Adrenal gland (tissue), 9 donors: ENCODE measurements at regions not wholly inside any gene's neighbourhood (a gene's known extent, or its start where the extent isn't known, plus 50 kb on each side); places are given as distances from the start of the nearest gene placed in this dataset.

Experiments used
- DNase-seq, 7 donors: peaks; one replicate each; pipeline ENCODE4 v3.0.0-alpha.2; 2019 to 2020
- H3K27ac ChIP-seq, 5 donors: fragments of 200-600 bp; sonication (generic) in 4 of 5; 1 replicate in 3 of 5; 2 replicates in 2 of 5; pipeline versions ENCODE4 v1.5.1 to v1.8.0; 2016 to 2020; ENCODE audit warnings: mild to moderate bottlenecking in 1 of 5
- H3K27me3 ChIP-seq: fragments of 200-600 bp; 2 replicates; pipeline ENCODE4 v1.8.0; 2021
- H3K36me3 ChIP-seq, 2 donors: fragments of 200-600 bp; replicated peaks in 1 of 2; 1 replicate in 1 of 2; 2 replicates in 1 of 2; pipeline versions ENCODE4 v1.5.1 to v1.8.0; 2018 to 2022
- H3K4me1 ChIP-seq, 2 donors: fragments of 200-600 bp; replicated peaks in 1 of 2; 1 replicate in 1 of 2; 2 replicates in 1 of 2; pipeline versions ENCODE4 v1.5.1 to v1.8.0; 2018 to 2021
- H3K4me3 ChIP-seq, 4 donors: fragments of 200-600 bp; sonication (generic) in 3 of 4; one replicate each; pipeline ENCODE4 v1.5.1; 2016 to 2018
- H3K9me3 ChIP-seq, 3 donors: fragments of 200-600 bp; sonication (generic) in 1 of 3; replicated peaks in 1 of 3; 1 replicate in 2 of 3; 2 replicates in 1 of 3; pipeline versions ENCODE4 v1.5.1 to v1.8.0; 2016 to 2021
- POLR2A ChIP-seq, 2 donors: fragments of 450-650 bp; IDR thresholded peaks; one replicate each; pipeline ENCODE4 v1.6.1; 2017; ENCODE audit warnings: antibody characterized with exemption in 2 of 2, mild to moderate bottlenecking in 2 of 2, moderate library complexity in 1 of 2
- WGBS, 4 donors: extraction: QIAGEN DNeasy Blood & Tissue Kit in 2 of 4; methylation state at CpG; one replicate each; pipeline versions ENCODE4 v1.1.5 to v1.1.7; 2013 to 2017; 5-methylcytosine and 5-hydroxymethylcytosine counted together
- intact Hi-C, 2 donors: fragments of 100-400 bp; cut with DNase I; formaldehyde crosslinking; loops; one replicate each; pipeline versions ENCODE4 v1.14.1 to v1.15.0; 2022 to 2023
- TF ChIP-seq, protein P1 (sequence below), 6 experiments: fragments of 450-650 bp in 4 of 6; fragments of 200-600 bp in 2 of 6; sonication (generic) in 1 of 6; IDR thresholded peaks; 1 replicate in 5 of 6; 2 replicates in 1 of 6; pipeline versions ENCODE4 v1.5.1 to v1.8.0; 2016 to 2021; ENCODE audit warnings: antibody characterized with exemption in 6 of 6, mild to moderate bottlenecking in 2 of 6, moderate library complexity in 1 of 6
- donor health status: healthy with polysubstance abuse.
- donor health status: Bipolar disorder and iron deficiency.
- donor health status: DM: yes; HTN: yes; CAD: no.
- donor health status: DM: no; HTN: no; CAD: no.
- donor health status: DM: no; HTN: no; CAD: no.

DNA sequence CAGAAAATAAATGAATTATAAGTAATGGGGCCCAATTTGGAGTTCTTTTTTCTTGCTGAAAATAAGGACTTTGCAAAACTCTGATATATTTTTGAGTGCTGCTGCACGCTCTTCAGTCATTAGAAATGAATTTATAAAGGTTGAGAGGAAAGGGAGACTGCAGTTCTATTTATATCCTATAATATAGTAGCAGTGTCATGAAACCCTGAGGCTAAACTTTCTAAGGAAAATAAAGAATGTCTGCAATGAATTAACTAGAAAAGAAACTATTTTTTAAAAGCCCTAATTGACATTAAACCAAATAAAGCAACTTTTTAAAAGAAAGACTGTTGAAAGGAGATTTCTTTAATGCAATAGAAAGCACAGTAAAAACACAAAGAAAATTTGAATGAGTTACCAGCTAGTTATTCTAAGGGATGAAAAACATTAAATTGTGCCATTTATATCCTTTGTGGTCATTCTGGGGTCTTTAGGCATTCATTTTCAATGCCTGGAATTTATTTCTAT lies 1072.8 kb upstream of the TMEFF2 start:
- DNase-seq: no peak
- Histone ChIP-seq H3K27ac (no peak overlapping the region), H3K4me1 (no peaks in the 10 kb centered on the region), H3K9me3 (no peaks in the 10 kb centered on the region), H3K4me3 (no peak overlapping the region), H3K27me3 (no peaks in the 10 kb centered on the region), H3K36me3 (no peaks in the 10 kb centered on the region)
- intact Hi-C loops: no loop called here
- no peak for TF ChIP-seq POLR2A (IDR thresholded peaks at IDR 0.05)
- 46 to 60% (median 56%) methylated on average over 1 of the region's 1 CpG for WGBS, 4 donors

DNA sequence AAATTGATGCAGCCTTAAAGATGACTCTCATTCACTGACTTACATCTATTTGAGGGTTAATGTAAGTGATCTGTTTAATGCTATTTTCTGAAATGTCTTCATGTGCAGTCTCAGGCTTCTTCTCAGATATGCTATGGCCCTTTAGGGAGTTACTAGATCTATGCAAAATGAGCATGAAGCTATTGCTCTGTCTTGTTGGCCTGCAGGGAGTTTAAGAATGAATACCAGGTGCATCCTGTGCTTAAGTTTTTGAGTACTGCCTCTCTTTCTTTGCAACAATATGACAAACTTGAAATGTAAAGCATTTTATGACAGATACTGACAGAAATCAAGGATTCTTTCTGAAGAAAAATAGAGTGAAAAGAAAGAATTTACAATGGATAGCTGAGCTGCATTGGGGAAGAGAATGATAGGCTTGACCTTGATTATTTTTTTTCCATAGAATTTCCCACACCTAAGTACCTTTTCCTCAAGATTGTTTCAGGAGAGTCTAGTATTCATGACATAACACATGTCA lies 1058.3 kb upstream of the TMEFF2 start:
- Histone ChIP-seq H3K27ac (no peak overlapping the region), H3K36me3 (no peaks in the 10 kb centered on the region), H3K4me1 (no peaks in the 10 kb centered on the region), H3K4me3 (no peak overlapping the region), H3K9me3 (no peaks in the 10 kb centered on the region), H3K27me3 (no peaks in the 10 kb centered on the region)
- TF ChIP-seq, protein P1, sequence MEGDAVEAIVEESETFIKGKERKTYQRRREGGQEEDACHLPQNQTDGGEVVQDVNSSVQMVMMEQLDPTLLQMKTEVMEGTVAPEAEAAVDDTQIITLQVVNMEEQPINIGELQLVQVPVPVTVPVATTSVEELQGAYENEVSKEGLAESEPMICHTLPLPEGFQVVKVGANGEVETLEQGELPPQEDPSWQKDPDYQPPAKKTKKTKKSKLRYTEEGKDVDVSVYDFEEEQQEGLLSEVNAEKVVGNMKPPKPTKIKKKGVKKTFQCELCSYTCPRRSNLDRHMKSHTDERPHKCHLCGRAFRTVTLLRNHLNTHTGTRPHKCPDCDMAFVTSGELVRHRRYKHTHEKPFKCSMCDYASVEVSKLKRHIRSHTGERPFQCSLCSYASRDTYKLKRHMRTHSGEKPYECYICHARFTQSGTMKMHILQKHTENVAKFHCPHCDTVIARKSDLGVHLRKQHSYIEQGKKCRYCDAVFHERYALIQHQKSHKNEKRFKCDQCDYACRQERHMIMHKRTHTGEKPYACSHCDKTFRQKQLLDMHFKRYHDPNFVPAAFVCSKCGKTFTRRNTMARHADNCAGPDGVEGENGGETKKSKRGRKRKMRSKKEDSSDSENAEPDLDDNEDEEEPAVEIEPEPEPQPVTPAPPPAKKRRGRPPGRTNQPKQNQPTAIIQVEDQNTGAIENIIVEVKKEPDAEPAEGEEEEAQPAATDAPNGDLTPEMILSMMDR (IDR thresholded peaks at IDR 0.05): no peak
- TF ChIP-seq POLR2A (IDR thresholded peaks at IDR 0.05): no peak
- no peak for DNase-seq
- intact Hi-C loops: no loop called here

DNA sequence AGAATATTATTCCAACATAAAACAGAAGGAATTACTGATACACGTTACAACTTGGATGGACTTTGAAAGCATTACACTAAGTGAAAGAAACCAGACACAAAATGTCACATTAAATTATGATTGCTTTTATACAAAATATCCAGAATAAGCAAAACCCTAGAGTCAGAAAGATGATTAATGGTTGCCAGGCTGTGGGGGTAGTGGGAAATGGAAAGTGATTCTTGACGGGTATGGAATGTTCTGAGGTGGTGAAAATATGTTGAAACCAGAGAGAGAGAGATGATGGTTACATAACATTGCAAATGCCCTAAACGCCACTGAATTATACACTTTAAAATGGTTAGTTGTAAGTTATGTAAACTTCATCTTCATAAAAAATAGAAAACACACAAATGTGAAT lies 1057.2 kb upstream of the TMEFF2 start:
- Histone ChIP-seq H3K27me3 (no peaks in the 10 kb centered on the region), H3K4me1 (no peaks in the 10 kb centered on the region), H3K36me3 (no peaks in the 10 kb centered on the region), H3K27ac (no peak overlapping the region), H3K9me3 (no peaks in the 10 kb centered on the region), H3K4me3 (no peak overlapping the region)
- intact Hi-C loops: no loop called here
- DNase-seq: no peak
- 46 to 55% (median 50%) methylated on average over 3 of the region's 3 CpGs for WGBS, 4 donors
- TF ChIP-seq, protein P1 (IDR thresholded peaks at IDR 0.05): no peak
- TF ChIP-seq POLR2A (IDR thresholded peaks at IDR 0.05): no peak

- intact Hi-C loops: no loop called here
- H3K4me1 ChIP-seq: no peaks in the 10 kb centered on the region
- no peaks in the 10 kb centered on the region for H3K9me3 ChIP-seq
- TF ChIP-seq, protein P1 (IDR thresholded peaks at IDR 0.05): no peak
- TF ChIP-seq POLR2A (IDR thresholded peaks at IDR 0.05): no peak
- no peaks in the 10 kb centered on the region for H3K27me3 ChIP-seq
- H3K4me3 ChIP-seq: no peak overlapping the region
- no peak for DNase-seq
- no peak overlapping the region for H3K27ac ChIP-seq
- H3K36me3 ChIP-seq: no peaks in the 10 kb centered on the region
Observed at GRCh38 chr2:193250389-193250788, 1055.7 kb upstream of the TMEFF2 start.

- WGBS, 4 donors: 71 to 90% (median 78%) methylated on average over 1 of the region's 1 CpG
- TF ChIP-seq, protein P1 (IDR thresholded peaks at IDR 0.05): no peak
- TF ChIP-seq POLR2A (IDR thresholded peaks at IDR 0.05): no peak
- Histone ChIP-seq H3K27ac (no peak overlapping the region), H3K9me3 (no peaks in the 10 kb centered on the region), H3K27me3 (no peaks in the 10 kb centered on the region), H3K4me1 (no peaks in the 10 kb centered on the region), H3K36me3 (no peaks in the 10 kb centered on the region), H3K4me3 (no peak overlapping the region)
- intact Hi-C loops: no loop called here
- no peak for DNase-seq
Observed at GRCh38 chr2:193240752-193241151, 1046.0 kb upstream of the TMEFF2 start.
